NCI-H748 (cell line): ENCODE measurements at regions not wholly inside any gene's neighbourhood (a gene's known extent, or its start where the extent isn't known, plus 50 kb on each side); places are given as distances from the start of the nearest gene placed in this dataset.

ENCODE experiments used
- DNase-seq: peaks from one replicate; lab custom pipeline; 2025; ENCODE audit not compliant: unreplicated experiment; lab: John Stamatoyannopoulos, UW

GRCh38 chr10:63735305-63735704 is 214.1 kb downstream of the REEP3 start:
- DNase-seq: no peak

- DNase-seq: no peak
Measured at GRCh38 chr10:63738410-63738809, 217.2 kb downstream of the REEP3 start.

GRCh38 chr10:63744060-63744941 is 223.1 kb downstream of the REEP3 start:
- no peak for DNase-seq

GRCh38 chr10:63749915-63750314 is 228.7 kb downstream of the REEP3 start:
- no peak for DNase-seq

- no peak for DNase-seq
Measured at GRCh38 chr10:63751836-63752235, 230.6 kb downstream of the REEP3 start.

- DNase-seq: no peak
Measured at GRCh38 chr10:63752318-63752717, 231.1 kb downstream of the REEP3 start.

GRCh38 chr10:63753808-63754207 is 232.6 kb downstream of the REEP3 start:
- no peak for DNase-seq

- DNase-seq: no peak
Measured at GRCh38 chr10:63755441-63755840, 234.2 kb downstream of the REEP3 start.

GRCh38 chr10:63757067-63757466 is 235.9 kb downstream of the REEP3 start:
- DNase-seq: no peak

- DNase-seq: no peak
Measured at GRCh38 chr10:63758080-63758479, 236.9 kb downstream of the REEP3 start.

- no peak for DNase-seq
Measured at GRCh38 chr10:63759335-63759734, 238.1 kb downstream of the REEP3 start.

- DNase-seq: no peak
Measured at GRCh38 chr10:63760034-63760707, 239.0 kb downstream of the REEP3 start.

GRCh38 chr10:63760708-63761047 is 239.5 kb downstream of the REEP3 start:
- no peak for DNase-seq

GRCh38 chr10:63761243-63761642 is 240.0 kb downstream of the REEP3 start:
- no peak for DNase-seq

- no peak for DNase-seq
Measured at GRCh38 chr10:63763744-63764143, 242.5 kb downstream of the REEP3 start.

GRCh38 chr10:63765126-63765525 is 243.9 kb downstream of the REEP3 start:
- no peak for DNase-seq

- DNase-seq: no peak
Measured at GRCh38 chr10:63766745-63767137, 245.5 kb downstream of the REEP3 start.

- DNase-seq: no peak
Measured at GRCh38 chr10:63767138-63767801, 246.1 kb downstream of the REEP3 start.

GRCh38 chr10:63769367-63769766 is 248.2 kb downstream of the REEP3 start:
- DNase-seq: no peak

GRCh38 chr10:63770523-63770922 is 249.3 kb downstream of the REEP3 start:
- DNase-seq: no peak

GRCh38 chr10:63772491-63772890 is 251.3 kb downstream of the REEP3 start:
- DNase-seq: no peak

GRCh38 chr10:63773106-63773505 is 251.9 kb downstream of the REEP3 start:
- no peak for DNase-seq
